AG04450 (cell line): ENCODE measurements at regions not wholly inside any gene's neighbourhood (a gene's known extent, or its start where the extent isn't known, plus 50 kb on each side); places are given as distances from the start of the nearest gene placed in this dataset.

Experiments used
- CTCF ChIA-PET: fragments of 300-600, 350-600 bp; formaldehyde crosslinking; extraction: SDS; loops from one replicate; lab custom pipeline; 2022; ENCODE audit warnings: antibody characterized with exemption, inconsistent platforms; lab: Charles Lee
- POLR2A ChIA-PET: fragments of 350-600 bp; formaldehyde crosslinking; extraction: SDS; loops from one replicate; lab custom pipeline; 2021; ENCODE audit warnings: antibody characterized with exemption, inconsistent platforms; lab: Yijun Ruan, JAX
- DNase-seq: peaks from one replicate; pipeline ENCODE4 v3.0.0-alpha.2; 2011; ENCODE audit warnings: low read depth, low spot score
- H3K27ac ChIP-seq: one replicate; pipeline ENCODE4 v1.5.1; 2012; ENCODE audit warnings: low read depth, low read length, control low read depth
- H3K27me3 ChIP-seq: one replicate; pipeline ENCODE4 v1.6.0; 2012; ENCODE audit warnings: low read length; ENCODE audit not compliant: control insufficient read depth, insufficient read depth
- H3K4me3 ChIP-seq: 2 replicates; pipeline ENCODE4 v1.5.1; 2011; ENCODE audit warnings: mild to moderate bottlenecking, low read depth, low read length, control low read depth
- H3K9me3 ChIP-seq: 2 replicates; pipeline ENCODE4 v1.5.1; 2012; ENCODE audit warnings: low read length; ENCODE audit not compliant: control insufficient read depth, insufficient read depth
- CTCF ChIP-seq: IDR thresholded peaks from 2 replicates; pipeline ENCODE4 v1.5.1; 2011; ENCODE audit warnings: low read depth, low read length, control low read depth, inconsistent platforms

GRCh38 chr15:81080996-81081395, 53.1 kb upstream of the CFAP161 start:
- no peak for TF ChIP-seq CTCF
- ChIA-PET CTCF (interaction anchor here (0.7 kb wide), 1 partner anchor 185 kb away, joined by 3 read pairs; no protein-coding TSS in a partner anchor), POLR2A (no interaction called here)
- H3K4me3 ChIP-seq = no peak overlapping the region
- DNase-seq = no peak
- no peaks in the 10 kb centered on the region for H3K9me3 ChIP-seq
- no peak overlapping the region for H3K27ac ChIP-seq
- H3K27me3 ChIP-seq = peaks cover 8% of the 10 kb centered on the region

GRCh38 chr15:81083201-81083600, 50.9 kb upstream of the CFAP161 start:
- ChIA-PET CTCF (interaction anchor here (1.7 kb wide), 1 partner anchor 183 kb away, joined by 10 read pairs; no protein-coding TSS in a partner anchor), POLR2A (no interaction called here)
- TF ChIP-seq CTCF = no peak
- no peak for DNase-seq
- Histone ChIP-seq H3K4me3 (no peak overlapping the region), H3K27me3 (peaks cover 7% of the 10 kb centered on the region), H3K9me3 (no peaks in the 10 kb centered on the region), H3K27ac (no peak overlapping the region)
